IMR-90 (cell line): ENCODE measurements at regions not wholly inside any gene's neighbourhood (a gene's known extent, or its start where the extent isn't known, plus 50 kb on each side); places are given as distances from the start of the nearest gene placed in this dataset.

Experiments
- BHLHE40 ChIP-seq: fragments of 150-350 bp; IDR thresholded peaks from 2 replicates; pipeline ENCODE4 v1.6.1; 2016; ENCODE audit warnings: mild to moderate bottlenecking, low read depth, low read length
- CTCF ChIP-seq: conservative IDR thresholded peaks from 2 replicates; pipeline ENCODE4 v1.5.1; 2012; ENCODE audit warnings: mild to moderate bottlenecking, low read depth, low read length, improper control_type of control experiment
- ELK1 ChIP-seq: fragments of 150-350 bp; IDR thresholded peaks from 2 replicates; pipeline ENCODE4 v1.6.1; 2016; ENCODE audit warnings: low read depth, mild to moderate bottlenecking, low read length, moderate library complexity, borderline replicate concordance
- MAZ ChIP-seq: IDR thresholded peaks from 2 replicates; pipeline ENCODE4 v1.6.1; 2012; ENCODE audit warnings: low read depth, mild to moderate bottlenecking, low read length, improper control_type of control experiment, moderate library complexity, borderline replicate concordance
- MXI1 ChIP-seq: IDR thresholded peaks from 2 replicates; pipeline ENCODE4 v1.6.1; 2012; ENCODE audit warnings: low read depth, mild to moderate bottlenecking, low read length, moderate library complexity, borderline replicate concordance
- NFE2L2 ChIP-seq: fragments of 150-350 bp; IDR thresholded peaks from 2 replicates; pipeline ENCODE4 v1.6.1; 2016; ENCODE audit warnings: low read depth, mild to moderate bottlenecking, low read length
- POLR2A ChIP-seq: IDR thresholded peaks from 2 replicates; pipeline ENCODE4 v1.6.1; 2012; ENCODE audit warnings: mild to moderate bottlenecking, low read depth, low read length
- RAD21 ChIP-seq: IDR thresholded peaks from 2 replicates; pipeline ENCODE4 v1.6.1; 2012; ENCODE audit warnings: low read length, improper control_type of control experiment
- RCOR1 ChIP-seq: IDR thresholded peaks from 2 replicates; pipeline ENCODE4 v1.6.1; 2012; ENCODE audit warnings: mild to moderate bottlenecking, low read length, improper control_type of control experiment; ENCODE audit not compliant: insufficient replicate concordance
- USF2 ChIP-seq: fragments of 150-350 bp; IDR thresholded peaks from 2 replicates; pipeline ENCODE4 v1.6.1; 2017; ENCODE audit warnings: mild to moderate bottlenecking, antibody characterized with exemption, low read length, low read depth

- TF ChIP-seq CTCF (no peak), POLR2A (no peak), BHLHE40 (no peak), MAZ (no peak), NFE2L2 (no peak), RCOR1 (no peak), USF2 (no peak), RAD21 (no peak), ELK1 (no peak), MXI1 (no peak)
Measured at GRCh38 chr1:238341395-238341794, 450.7 kb upstream of the ZP4 start.
